Common myeloid progenitor, CD34-positive (primary cell): ENCODE measurements at regions not wholly inside any gene's neighbourhood (a gene's known extent, or its start where the extent isn't known, plus 50 kb on each side); places are given as distances from the start of the nearest gene placed in this dataset.

ENCODE experiments used
- CTCF ChIA-PET: fragments of 350-600 bp; sonication (Branson Sonifier 250); formaldehyde crosslinking; loops from one replicate; lab custom pipeline; 2021; ENCODE audit warnings: antibody characterized with exemption; lab: Charles Lee
- POLR2A ChIA-PET: fragments of 350-600 bp; sonication (Branson Sonifier 250); formaldehyde crosslinking; loops from one replicate; lab custom pipeline; 2021; ENCODE audit warnings: antibody characterized with exemption; lab: Charles Lee
- DNase-seq, 3 donors: peaks; one replicate each; pipeline versions ENCODE4 v3.0.0 to v3.0.0-alpha.2; 2013
- H3K27ac ChIP-seq, 2 experiments: 1 replicate in 1 of 2; 2 replicates in 1 of 2; pipeline ENCODE4 v1.7.0; 2013; ENCODE audit warnings: inconsistent platforms in 2 of 2, low read length in 2 of 2, mild to moderate bottlenecking in 2 of 2, low read depth in 1 of 2, moderate library complexity in 1 of 2; ENCODE audit not compliant: severe bottlenecking in 2 of 2, insufficient read depth in 1 of 2, poor library complexity in 1 of 2
- H3K27me3 ChIP-seq, 5 experiments: replicated peaks in 2 of 5; 1 replicate in 3 of 5; 2 replicates in 2 of 5; pipeline versions ENCODE4 v1.6.1 to v1.7.0; 2013; ENCODE audit warnings: low read length in 4 of 5, mild to moderate bottlenecking in 2 of 5, moderate library complexity in 2 of 5, inconsistent platforms in 1 of 5; ENCODE audit not compliant: insufficient read depth in 5 of 5, control insufficient read depth in 4 of 5
- H3K36me3 ChIP-seq, 4 experiments: 1 replicate in 2 of 4; 2 replicates in 2 of 4; pipeline versions ENCODE4 v1.6.1 to v1.7.0; 2013; ENCODE audit warnings: low read length in 3 of 4, control low read depth in 1 of 4, mild to moderate bottlenecking in 1 of 4; ENCODE audit not compliant: control insufficient read depth in 4 of 4, insufficient read depth in 4 of 4
- H3K4me1 ChIP-seq, 4 experiments: 1 replicate in 3 of 4; 2 replicates in 1 of 4; pipeline versions ENCODE4 v1.6.1 to v1.7.1; 2013; ENCODE audit warnings: low read length in 3 of 4, mild to moderate bottlenecking in 3 of 4, control low read depth in 1 of 4, inconsistent platforms in 1 of 4, moderate library complexity in 1 of 4; ENCODE audit not compliant: control insufficient read depth in 4 of 4, insufficient read depth in 4 of 4; ENCODE audit errors: control extremely low read depth in 1 of 4
- H3K4me3 ChIP-seq, 7 experiments: 1 replicate in 4 of 7; 2 replicates in 3 of 7; pipeline versions ENCODE4 v1.5.1 to v1.7.0; 2013; ENCODE audit warnings: mild to moderate bottlenecking in 7 of 7, low read length in 6 of 7, moderate library complexity in 6 of 7, inconsistent platforms in 2 of 7, low read depth in 2 of 7, control low read depth in 1 of 7; ENCODE audit not compliant: insufficient read depth in 4 of 7, control insufficient read depth in 1 of 7; ENCODE audit errors: extremely low read depth in 1 of 7
- H3K9me3 ChIP-seq, 5 experiments: 1 replicate in 4 of 5; 2 replicates in 1 of 5; pipeline versions ENCODE4 v1.6.1 to v1.7.1; 2013; ENCODE audit warnings: low read length in 4 of 5, mild to moderate bottlenecking in 2 of 5, inconsistent platforms in 1 of 5, low read depth in 1 of 5, moderate library complexity in 1 of 5; ENCODE audit not compliant: control insufficient read depth in 4 of 5, insufficient read depth in 2 of 5; ENCODE audit errors: control extremely low read depth in 1 of 5
- WGBS: methylation state at CpG from one replicate; pipeline ENCODE4 v1.1.5; 2013; ENCODE audit not compliant: insufficient coverage; 5-methylcytosine and 5-hydroxymethylcytosine counted together

DNA sequence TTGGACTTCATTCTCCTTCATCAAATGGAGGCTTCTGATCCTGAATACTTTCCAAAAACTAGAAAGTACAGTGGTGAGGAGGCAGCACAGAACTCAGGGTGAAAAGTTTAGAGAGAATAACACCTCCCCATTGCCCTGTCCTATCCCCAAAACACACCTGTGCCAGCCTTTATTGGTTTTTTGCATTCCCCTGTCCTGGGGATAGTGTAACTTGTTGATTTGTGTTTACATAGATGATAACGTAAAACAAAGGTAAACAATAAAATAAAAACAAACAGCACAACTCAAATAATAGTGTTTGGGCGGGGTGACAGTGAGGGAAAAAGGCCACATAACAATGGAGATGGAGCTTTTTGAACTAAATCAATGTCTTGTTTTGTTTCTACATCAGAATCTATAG is 1917.7 kb downstream of the TP53TG3F start:
- POLR2A ChIA-PET, result no interaction called here

DNA sequence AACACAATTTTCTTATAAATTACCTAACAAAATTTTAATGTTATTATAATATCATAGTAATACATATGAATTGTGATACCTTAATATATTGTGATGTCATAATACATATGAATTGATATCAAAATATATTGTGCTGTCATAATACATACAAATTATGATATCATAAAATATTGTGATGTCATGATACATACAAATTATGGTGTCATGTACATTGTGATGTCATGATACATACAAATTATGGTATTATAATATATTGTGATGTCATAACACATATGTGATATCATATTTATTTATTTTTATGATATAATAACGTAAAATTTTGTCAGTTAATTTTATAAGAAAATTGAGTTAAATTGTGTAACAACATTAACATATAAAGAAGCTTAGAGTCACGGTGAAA is 1927.2 kb downstream of the TP53TG3F start:
- Histone ChIP-seq H3K27me3 (no peaks in the 10 kb centered on the region), H3K36me3 (no peaks in the 10 kb centered on the region), H3K4me1 (no peaks in the 10 kb centered on the region), H3K9me3 (no peaks in the 10 kb centered on the region), H3K27ac (no peak overlapping the region), H3K4me3 (no peak overlapping the region)
- no peak for DNase-seq
- CTCF ChIA-PET, result no interaction called here
- POLR2A ChIA-PET, result no interaction called here
- no CpG with 5 or more reads among the region's 2 CpGs for WGBS

More for the DNA sequence above, 1917.7 kb downstream of the TP53TG3F start:
- Histone ChIP-seq H3K36me3 (no peaks in the 10 kb centered on the region), H3K9me3 (no peaks in the 10 kb centered on the region), H3K27ac (no peak overlapping the region), H3K4me1 (no peaks in the 10 kb centered on the region), H3K4me3 (no peak overlapping the region), H3K27me3 (no peaks in the 10 kb centered on the region)
- WGBS, result no CpG with 5 or more reads among the region's 2 CpGs
- DNase-seq, result no peak
- CTCF ChIA-PET, result interaction anchor here (1.2 kb wide), 1 partner anchor 16 kb away, joined by 4 read pairs; no protein-coding TSS in a partner anchor

DNA sequence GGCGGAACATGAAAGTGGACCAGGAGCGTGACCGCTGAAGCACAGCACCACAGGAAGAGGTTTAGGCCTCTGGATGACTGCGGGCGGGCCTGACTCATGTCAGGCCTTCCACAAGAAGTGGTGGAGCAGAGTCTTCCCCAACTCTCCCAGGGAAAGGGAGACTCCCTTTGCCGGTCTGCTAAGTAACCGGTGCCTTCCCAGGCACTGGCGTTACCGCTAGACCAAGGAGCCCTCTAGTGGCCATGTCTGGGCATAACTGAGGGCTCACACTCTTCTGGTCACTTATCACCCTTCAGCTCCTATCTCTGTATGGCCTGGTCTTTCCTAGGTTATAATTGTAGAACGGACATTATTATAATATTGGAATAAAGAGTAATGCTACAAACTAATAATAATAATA is 1931.9 kb downstream of the TP53TG3F start:
- no peaks in the 10 kb centered on the region for H3K9me3 ChIP-seq
- ChIA-PET CTCF (interaction anchor here (1.4 kb wide), 1 partner anchor 16 kb away, joined by 7 read pairs; no protein-coding TSS in a partner anchor), POLR2A (no interaction called here)
- no peaks in the 10 kb centered on the region for H3K4me1 ChIP-seq
- WGBS, result 35% methylated on average over 9 of the region's 10 CpGs
- no peaks in the 10 kb centered on the region for H3K36me3 ChIP-seq
- H3K27me3 ChIP-seq, result no peaks in the 10 kb centered on the region
- no peak overlapping the region for H3K27ac ChIP-seq
- H3K4me3 ChIP-seq, result no peak overlapping the region
- DNase-seq, result peak; percentile 26 to 55 (median 26)

DNA sequence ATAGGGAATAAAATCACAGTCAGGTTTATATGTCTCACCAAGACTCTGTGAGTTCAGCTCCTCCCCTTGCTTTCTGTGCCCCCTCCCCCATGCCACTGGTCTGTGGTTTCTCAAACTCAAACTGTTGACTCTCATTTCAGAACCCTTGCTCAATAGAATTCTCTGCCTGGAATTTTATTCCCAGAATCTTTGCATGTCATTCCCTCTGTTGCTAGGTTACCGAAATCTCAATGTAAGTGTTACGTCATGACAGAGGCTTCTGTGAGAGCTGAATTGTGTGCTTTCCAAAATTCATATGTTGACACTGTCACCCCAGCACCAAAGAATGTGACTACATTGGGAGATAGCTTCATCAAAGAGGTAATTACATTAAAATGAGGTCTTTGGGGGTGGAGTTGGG is 1938.8 kb downstream of the TP53TG3F start:
- 100% methylated on average over 2 of the region's 2 CpGs for WGBS
- Histone ChIP-seq H3K9me3 (no peaks in the 10 kb centered on the region), H3K27ac (no peak overlapping the region), H3K36me3 (no peaks in the 10 kb centered on the region), H3K27me3 (no peaks in the 10 kb centered on the region), H3K4me1 (no peaks in the 10 kb centered on the region), H3K4me3 (no peak overlapping the region)
- ChIA-PET CTCF (no interaction called here), POLR2A (no interaction called here)
- DNase-seq, result no peak

DNA sequence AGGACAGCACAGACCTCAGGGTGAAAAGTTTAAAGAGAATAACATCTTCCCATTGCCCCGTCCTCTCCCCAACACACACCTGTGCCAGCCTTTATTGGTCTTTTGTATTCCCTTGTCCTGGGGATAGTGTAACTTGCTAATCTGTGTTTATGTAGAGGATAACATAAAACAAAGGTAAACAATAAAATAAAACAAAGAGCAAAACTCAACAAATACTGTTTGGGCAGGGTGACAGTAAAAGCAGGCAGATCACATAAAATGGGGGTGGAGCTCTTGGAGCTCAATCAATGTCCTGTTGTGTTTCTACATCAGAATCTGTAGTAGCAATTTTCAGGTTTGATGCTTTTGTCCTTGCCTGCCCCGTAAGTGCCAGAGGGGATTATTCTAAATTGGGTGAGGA is 1939.7 kb downstream of the TP53TG3F start:
- H3K36me3 ChIP-seq, result no peaks in the 10 kb centered on the region

DNA sequence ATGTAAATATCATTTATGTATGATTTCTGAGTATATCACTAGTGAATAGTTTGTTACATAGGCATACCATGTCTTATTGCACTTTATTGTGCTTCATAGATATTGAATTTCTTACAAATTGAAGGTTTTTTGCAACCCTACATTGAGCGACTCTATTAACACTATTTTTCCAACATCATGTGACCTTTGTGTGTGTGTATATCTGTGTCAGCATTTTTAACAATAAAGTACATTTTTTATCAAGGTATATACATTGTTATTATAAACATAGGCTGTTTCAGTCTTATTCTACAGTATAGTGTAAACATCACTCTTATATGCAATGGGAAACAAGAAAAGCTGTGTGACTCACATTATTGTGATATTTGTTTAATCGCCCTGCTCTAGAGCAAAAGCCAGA is 1944.9 kb downstream of the TP53TG3F start:
- Histone ChIP-seq H3K9me3 (peaks cover 0 to 2% (median 0%) of the 10 kb centered on the region in 5 experiments), H3K27ac (no peak overlapping the region), H3K4me1 (no peaks in the 10 kb centered on the region), H3K4me3 (no peak overlapping the region), H3K27me3 (no peaks in the 10 kb centered on the region), H3K36me3 (no peaks in the 10 kb centered on the region)
- ChIA-PET POLR2A (no interaction called here), CTCF (no interaction called here)
- DNase-seq, result no peak
- WGBS, result no CpG with 5 or more reads among the region's 2 CpGs

More for the DNA sequence above, 1939.7 kb downstream of the TP53TG3F start:
- Histone ChIP-seq H3K4me3 (no peak overlapping the region), H3K4me1 (no peaks in the 10 kb centered on the region), H3K27ac (no peak overlapping the region), H3K9me3 (no peaks in the 10 kb centered on the region), H3K27me3 (no peaks in the 10 kb centered on the region)
- DNase-seq, result no peak
- ChIA-PET POLR2A (no interaction called here), CTCF (no interaction called here)
- no CpG with 5 or more reads among the region's 2 CpGs for WGBS

DNA sequence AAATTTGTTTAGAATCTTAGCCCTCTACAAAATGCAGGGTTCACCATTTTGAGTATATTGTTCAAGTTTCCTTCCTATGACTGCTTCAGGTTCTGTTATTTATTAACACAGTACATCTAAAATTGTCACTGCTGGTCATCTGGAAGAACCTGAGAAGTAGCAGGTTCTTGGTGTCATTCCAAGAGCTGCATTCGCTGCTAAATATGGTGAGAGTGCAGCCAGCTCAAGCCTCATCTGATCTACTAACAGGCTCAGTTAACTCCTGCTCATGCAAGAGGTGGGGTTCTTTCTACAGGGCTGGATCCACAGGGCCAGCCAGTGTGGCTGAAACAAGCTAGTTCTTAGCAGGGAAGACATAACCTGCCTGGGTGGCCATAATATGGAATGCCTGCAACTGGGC is 1946.1 kb downstream of the TP53TG3F start:
- ChIA-PET CTCF (no interaction called here), POLR2A (no interaction called here)
- no peak for DNase-seq
- Histone ChIP-seq H3K4me1 (no peaks in the 10 kb centered on the region), H3K27ac (no peak overlapping the region), H3K36me3 (no peaks in the 10 kb centered on the region), H3K4me3 (no peak overlapping the region), H3K27me3 (no peaks in the 10 kb centered on the region), H3K9me3 (peaks cover 0 to 2% (median 0%) of the 10 kb centered on the region in 5 experiments)
- WGBS, result 64% methylated on average over 1 of the region's 1 CpG
